ENCODE measurements at regions not wholly inside any gene's neighbourhood (a gene's known extent, or its start where the extent isn't known, plus 50 kb on each side); places are given as distances from the start of the nearest gene placed in this dataset.

- no peak for TF ChIP-seq CTCF (IDR thresholded peaks at IDR 0.05)
- no peak for TF ChIP-seq POLR2A (IDR thresholded peaks at IDR 0.05)
Observed at GRCh38 chr4:116233971-116234370, 851.4 kb downstream of the TRAM1L1 start.

Measured in tibial nerve (tissue), 3 donors.